22Rv1 (cell line): ENCODE measurements at regions not wholly inside any gene's neighbourhood (a gene's known extent, or its start where the extent isn't known, plus 50 kb on each side); places are given as distances from the start of the nearest gene placed in this dataset.

Experiments
- H3K27ac ChIP-seq: fragments of 450-650 bp; 2 replicates; pipeline ENCODE4 v1.5.1; 2017
- ZFX ChIP-seq: fragments of 450-650 bp; IDR thresholded peaks from 2 replicates; pipeline ENCODE4 v1.6.1; 2017; ENCODE audit warnings: antibody characterized with exemption, borderline replicate concordance
- TF ChIP-seq, protein P1 (sequence below): fragments of 450-650 bp; IDR thresholded peaks from 2 replicates; pipeline ENCODE4 v1.5.1; 2017; ENCODE audit warnings: mild to moderate bottlenecking

DNA sequence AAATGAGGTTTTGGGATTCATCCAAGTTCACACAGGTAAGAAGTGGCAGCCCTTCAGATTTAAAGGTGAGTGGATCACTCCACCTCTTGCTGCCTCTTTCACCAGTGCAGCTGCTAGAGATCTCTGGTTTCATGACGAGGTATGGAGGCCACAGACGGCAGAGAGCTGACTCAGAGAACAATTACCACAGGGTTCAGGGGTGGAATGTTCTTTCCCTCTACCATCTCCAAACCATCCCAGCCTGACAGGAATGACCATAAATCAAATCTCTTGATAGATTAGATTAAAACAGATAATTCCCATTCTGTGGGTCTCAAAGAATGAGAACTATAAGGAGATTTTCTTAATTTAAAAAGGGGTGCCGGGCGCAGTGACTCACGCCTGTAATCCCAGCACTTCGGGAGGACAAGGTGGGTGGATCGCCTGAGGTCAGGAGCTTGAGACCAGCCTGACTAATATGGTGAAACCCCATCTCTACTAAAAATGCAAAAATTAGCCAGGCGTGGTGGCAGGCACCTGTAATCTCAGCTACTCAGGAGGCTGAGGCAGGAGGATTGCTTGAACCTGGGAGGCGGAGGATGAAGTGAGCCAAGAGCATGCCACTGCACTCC, 174.2 kb upstream of the ATP11B start:
- TF ChIP-seq, protein P1, sequence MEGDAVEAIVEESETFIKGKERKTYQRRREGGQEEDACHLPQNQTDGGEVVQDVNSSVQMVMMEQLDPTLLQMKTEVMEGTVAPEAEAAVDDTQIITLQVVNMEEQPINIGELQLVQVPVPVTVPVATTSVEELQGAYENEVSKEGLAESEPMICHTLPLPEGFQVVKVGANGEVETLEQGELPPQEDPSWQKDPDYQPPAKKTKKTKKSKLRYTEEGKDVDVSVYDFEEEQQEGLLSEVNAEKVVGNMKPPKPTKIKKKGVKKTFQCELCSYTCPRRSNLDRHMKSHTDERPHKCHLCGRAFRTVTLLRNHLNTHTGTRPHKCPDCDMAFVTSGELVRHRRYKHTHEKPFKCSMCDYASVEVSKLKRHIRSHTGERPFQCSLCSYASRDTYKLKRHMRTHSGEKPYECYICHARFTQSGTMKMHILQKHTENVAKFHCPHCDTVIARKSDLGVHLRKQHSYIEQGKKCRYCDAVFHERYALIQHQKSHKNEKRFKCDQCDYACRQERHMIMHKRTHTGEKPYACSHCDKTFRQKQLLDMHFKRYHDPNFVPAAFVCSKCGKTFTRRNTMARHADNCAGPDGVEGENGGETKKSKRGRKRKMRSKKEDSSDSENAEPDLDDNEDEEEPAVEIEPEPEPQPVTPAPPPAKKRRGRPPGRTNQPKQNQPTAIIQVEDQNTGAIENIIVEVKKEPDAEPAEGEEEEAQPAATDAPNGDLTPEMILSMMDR, result no peak
- TF ChIP-seq ZFX, result no peak
- H3K27ac ChIP-seq, result no peak overlapping the region

DNA sequence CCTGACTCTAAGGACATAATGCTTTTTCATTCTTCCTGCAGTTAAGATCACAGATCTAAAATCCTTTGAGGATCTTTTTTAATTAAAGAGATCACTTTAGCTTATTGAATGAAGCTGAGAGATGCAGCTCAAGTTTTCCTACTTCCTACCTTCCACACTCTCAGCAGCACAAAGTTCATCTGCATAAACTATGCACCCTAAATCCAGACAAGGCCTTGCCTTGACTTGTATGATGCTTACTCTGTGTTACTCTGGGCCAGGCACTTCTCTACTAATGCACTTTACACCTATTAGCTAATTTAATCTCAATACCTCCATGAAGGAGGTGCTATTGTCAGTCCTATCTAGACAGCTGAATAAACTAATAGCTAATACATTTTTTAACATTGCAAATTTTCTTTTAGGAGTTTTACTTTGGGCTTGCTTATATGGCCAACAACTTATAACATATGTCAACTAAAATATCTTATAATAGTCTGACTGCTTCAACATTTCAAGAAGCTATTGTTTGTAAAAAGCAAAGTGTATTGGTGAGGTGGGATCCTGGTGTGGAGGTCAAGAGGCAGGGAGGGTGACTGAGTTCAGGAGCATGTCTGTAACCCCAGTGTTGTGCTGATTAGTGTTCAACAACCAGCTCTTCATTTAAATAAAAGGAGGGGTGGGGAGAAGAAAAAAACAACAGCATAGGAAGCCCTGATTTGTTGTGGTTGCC, 172.4 kb upstream of the ATP11B start:
- no peak overlapping the region for H3K27ac ChIP-seq
- TF ChIP-seq ZFX, result no peak
- TF ChIP-seq, protein P1, result no peak

GRCh38 chr3:182621435-182622240, 171.7 kb upstream of the ATP11B start:
- TF ChIP-seq, protein P1, result peak; percentile 77
- TF ChIP-seq ZFX, result no peak
- no peak overlapping the region for H3K27ac ChIP-seq

- TF ChIP-seq, protein P1, result peak; percentile 48
- no peak for TF ChIP-seq ZFX
- H3K27ac ChIP-seq, result no peak overlapping the region
These were observed 171.1 kb upstream of the ATP11B start for GRCh38 chr3:182622241-182622545.

- peak overlapping the region; percentile 37; the same call in 1 of the 2 replicates for H3K27ac ChIP-seq
These were observed 166.5 kb upstream of the ATP11B start for GRCh38 chr3:182626484-182627467.

DNA sequence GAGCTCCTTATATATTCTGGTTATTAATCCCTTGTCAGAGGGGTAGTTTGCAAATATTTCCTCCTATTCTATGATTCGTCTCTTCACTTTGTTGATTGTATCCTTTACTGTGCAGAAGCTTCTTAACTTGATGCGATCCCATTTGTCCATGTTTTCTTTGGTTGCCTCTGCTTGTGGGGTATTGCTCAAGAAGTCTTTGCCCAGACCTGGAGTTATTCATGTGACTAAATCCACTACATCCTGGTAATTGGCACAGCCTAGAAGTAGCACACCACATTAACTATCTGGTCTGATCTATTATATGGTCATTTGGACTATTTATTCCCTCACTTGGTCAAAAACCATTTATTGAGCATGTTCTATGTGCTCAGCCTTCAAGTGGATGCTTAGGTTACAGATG, 164.8 kb upstream of the ATP11B start:
- TF ChIP-seq ZFX, result no peak
- TF ChIP-seq, protein P1, result no peak
- H3K27ac ChIP-seq, result no peak overlapping the region

More at GRCh38 chr3:182626484-182627467, 166.5 kb upstream of the ATP11B start:
- no peak for TF ChIP-seq ZFX
- TF ChIP-seq, protein P1, result no peak
